A204.1 (cell line): ENCODE measurements at regions not wholly inside any gene's neighbourhood (a gene's known extent, or its start where the extent isn't known, plus 50 kb on each side); places are given as distances from the start of the nearest gene placed in this dataset.
"Not testable (repeated sequence)": the region's sequence is repeated elsewhere in the genome, so short reads cannot be mapped to it uniquely, and the experiment has no call there.

Experiments
- FAIRE-seq: peaks from 2 replicates; lab custom pipeline; 2012; peaks lifted over from hg19 to GRCh38; lab: Jason Lieb, UNC

DNA sequence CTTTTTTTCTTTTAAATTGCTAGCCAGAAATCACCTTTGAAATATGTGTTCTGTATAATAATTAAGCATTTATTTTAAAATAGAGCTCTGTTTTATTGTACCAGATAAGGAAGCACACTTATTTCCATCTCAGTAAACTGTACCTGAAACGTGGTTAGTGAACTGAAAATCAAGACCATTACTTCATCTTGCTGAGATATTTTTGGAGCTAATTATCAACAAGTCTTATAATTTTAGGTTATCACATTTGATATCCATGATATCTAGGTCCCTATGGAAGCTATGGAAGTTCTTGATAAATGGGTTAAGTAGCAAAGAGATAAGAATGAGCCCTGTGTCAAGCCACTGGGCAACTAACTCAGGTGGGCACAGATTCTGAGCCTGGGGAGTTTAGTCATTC is 187.2 kb downstream of the NFKBIZ start:
- FAIRE-seq = no peak

DNA sequence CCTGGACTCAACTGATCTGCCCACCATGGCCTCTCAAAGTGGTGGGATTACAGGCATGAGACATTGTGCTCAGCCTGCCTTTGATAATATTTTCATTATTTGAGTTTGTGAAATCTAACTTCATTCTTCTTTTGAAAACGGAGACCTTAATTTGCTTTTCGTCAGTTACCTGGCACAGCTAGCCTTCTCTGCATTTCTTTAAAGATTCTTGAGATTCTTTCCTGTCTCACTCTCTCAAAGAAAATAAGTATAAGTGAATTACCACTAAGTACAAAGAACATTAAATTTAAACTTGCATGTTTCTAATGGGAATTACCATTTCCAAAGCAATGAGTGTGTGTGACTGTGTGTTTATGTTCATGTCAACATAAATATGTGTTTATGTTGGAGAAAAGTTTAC is 187.9 kb downstream of the NFKBIZ start:
- no peak for FAIRE-seq

DNA sequence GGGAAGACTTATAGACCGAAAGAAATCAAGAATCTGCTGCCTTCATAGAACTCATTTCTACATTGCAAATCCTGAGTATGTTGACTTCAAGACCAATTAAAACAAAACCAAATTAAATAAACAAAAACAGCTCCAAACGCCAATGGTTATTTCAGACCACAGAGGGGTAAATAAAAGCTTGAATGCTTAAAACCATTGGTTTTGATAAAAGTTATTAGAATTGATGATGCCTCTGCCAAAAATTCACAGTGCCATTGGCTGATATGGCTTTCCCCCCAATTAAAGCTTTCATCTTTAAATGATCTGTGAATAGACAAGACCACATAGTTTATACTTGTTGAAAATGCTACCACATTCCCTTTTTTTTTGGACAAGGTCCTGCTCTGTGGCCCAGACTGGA is 188.5 kb downstream of the NFKBIZ start:
- no peak for FAIRE-seq

DNA sequence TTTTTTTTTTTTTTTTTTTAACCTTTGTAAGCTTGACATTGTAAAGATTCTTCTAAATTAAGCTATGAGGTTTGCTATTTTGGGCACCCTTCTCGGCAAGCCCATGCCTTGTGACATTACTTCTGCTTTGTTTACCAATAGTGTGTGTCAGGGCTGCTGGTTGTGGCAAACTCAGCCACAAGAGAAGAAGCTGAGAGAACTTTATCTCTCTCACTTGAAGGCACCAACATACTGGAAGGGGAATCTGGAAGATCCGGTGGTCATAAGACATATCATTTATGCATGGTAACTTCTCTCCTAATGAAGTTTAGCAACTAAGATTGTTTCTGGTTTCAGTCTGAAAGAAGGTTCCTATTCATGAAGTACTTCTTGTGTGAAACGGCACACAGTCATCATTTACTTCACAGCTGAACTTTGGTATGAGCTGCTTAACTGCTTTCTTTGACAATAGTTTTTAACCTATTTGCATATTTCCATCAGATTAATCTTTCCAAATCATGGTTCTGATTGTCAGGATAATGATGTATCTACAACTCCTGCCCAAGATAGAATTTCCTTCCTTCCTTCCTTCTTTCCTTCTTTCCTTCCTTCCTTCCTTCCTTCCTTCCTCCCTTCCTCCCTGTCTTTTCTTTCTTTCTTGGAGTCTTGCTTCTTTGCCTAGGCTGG is 189.3 kb downstream of the NFKBIZ start:
- no peak for FAIRE-seq

DNA sequence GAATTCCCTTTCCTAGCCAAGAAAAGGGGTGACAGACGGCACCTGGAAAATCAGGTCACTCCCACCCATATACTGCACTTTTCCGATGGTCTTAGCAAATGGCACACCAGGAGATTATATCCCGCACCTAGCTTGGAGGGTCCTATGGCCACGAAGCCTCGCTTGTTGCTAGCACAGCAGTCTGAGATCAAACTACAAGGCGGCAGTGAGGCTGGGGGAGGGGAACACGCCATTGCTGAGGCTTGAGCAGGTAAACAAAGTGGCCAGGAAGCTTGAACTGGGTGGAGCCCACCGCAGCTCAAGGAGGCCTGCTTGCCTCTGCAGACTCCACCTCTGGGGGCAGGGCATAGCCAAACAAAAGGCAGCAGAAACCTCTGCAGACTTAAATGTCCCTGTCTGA is 190.8 kb downstream of the NFKBIZ start:
- not testable (repeated sequence) for FAIRE-seq

DNA sequence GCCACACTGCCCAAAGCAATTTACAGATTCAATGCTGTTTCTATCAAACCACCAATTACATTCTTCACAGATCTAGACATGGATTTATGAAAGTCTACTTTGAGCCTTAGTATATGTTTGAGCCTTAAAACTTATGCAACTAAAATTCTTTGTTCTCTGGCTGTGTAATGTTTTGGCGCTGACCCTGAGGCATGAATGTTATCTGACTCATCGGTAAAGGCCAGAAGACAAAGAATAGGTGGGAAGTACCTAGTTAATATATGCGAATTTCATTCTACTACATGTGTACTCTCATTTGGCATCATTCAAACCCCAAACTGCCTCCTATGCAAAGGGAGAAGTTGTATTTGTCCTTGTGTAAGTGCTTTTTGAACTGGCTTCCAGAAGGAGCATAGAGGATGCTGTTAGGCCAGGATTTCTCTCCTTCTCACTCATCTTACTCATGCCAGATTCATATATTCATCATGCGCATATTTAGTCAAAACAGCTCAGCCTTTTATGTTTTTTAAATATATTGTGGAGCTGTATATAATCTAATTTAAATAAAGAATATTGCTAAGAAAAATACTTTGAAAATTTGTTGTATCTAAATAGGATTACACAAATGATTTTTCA is 204.2 kb downstream of the NFKBIZ start:
- no peak for FAIRE-seq

DNA sequence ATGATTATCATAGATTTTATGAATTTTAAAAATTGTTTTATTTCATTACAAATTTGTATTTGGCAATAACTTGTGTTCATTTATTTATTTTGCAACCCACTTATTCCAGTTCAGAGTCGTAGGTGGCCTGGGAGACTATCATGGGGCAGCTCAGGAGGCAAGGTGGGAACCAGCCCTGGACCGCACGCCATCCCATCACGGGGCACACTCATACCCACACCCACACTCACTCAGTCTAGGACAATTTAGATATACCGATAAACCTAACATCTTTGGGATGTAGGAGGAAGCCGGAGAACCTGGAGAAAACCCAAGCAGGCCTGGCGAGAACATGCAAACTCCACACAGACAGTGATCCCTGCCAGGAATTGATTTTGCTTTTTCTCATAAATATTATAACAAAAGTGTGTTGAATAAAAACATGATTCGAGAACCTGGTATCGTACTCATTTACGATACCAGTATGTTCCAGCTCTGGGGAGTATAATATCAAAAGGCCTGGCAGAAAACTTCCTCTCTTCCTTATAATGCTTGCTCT is 205.3 kb downstream of the NFKBIZ start:
- FAIRE-seq = no peak

DNA sequence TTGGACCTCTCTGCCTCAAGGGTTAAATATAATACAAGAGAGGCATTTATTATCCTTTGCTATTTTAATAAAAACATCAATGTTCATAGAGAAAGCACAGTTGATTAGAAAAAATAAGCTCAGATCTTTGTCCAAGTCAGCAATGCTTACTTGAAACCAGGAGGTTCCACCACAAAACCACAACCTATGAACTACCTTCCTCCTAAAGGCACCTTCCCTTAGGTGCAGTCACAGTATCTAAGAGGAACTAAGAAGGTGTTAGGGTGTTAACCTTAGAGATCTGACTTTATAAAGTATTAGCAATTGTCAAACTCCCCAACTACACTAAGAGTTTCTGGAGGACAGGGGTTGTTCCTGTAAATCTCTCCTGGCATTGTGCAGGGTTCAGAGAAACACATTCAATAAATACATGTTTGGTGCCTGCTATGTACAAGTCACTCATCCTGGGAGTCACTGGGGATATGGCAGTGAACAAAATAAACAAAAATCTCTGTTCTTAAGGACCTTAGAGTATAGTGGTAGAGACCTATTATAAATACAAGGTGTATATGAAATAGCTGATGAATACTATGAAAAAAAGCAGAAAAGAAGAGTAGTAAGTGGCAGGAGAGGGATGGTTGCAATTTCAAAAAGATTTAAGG is 208.6 kb downstream of the NFKBIZ start:
- FAIRE-seq = no peak

DNA sequence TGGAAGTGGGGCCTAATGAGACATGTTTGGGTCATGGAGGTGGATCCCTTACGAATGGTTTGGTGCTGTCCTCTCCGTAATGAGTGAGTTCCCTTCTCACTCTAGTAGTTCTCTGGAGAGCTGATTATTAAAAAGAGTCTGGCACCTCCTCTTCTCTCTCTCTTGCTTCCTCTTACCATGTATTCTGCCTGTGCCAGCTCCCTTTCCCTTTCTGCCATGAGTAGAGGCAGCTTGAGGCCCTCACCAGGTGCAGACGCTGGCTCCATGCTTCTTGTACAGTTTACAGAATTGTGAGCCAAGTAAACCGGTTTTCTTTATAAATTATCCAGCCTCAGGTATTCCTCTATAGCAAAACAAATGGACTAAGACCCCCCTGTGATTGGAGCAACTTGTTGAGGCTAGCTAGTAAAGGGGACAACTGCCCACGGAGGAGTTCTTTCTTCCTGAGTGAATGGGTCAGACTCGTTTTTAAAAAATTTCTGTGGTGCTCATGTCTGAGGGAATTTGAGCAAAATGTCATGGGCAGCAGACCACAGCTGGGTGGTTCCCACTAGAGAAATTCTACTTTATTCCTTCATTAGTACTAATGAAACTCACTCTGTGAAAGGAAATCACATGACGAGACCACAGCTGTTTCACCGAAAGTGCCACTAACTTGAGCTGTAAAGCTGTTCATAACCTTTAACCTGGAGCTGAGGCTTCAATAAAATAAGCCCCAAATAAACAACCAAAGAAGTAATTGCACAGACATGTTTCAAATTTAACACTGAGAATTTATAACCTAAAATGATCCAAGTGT is 210.0 kb downstream of the NFKBIZ start:
- no peak for FAIRE-seq

DNA sequence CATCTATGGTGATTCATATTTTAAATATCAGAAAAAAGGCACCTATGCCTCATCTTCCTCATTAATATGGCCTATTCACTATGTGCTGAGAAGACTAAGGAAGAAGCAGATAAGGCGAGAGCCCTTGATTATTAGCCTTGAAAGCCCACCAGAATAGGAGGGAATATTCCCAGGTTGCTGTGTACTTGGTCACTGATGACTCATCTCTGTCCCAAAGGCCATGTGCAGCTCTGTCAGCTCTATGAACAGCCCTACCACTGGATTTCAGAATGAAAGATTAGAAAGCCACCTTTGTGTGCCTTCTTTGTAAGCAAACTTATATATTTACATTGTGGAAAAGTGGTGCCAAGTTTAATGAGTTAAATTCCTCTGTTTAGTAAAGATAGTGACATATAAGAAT is 211.5 kb downstream of the NFKBIZ start:
- FAIRE-seq = no peak

DNA sequence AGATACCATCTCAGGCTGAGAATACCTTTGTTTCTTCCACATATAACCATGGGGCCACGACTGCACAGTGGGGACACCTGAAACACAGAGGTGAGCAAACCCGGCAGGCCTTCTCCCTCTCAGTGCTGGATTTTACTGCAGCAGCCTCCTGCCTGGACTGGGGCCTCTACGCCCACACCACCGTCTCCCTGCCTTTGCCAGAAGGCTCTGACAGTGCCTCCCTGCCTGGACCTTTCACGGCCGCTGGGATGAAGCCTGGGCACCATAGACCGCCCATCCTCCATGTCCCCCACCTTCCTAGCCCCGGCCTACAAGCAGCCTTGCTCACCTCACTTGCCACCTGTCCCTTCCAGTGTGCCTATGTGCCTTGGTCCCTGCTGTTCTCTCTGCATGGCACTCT is 214.3 kb downstream of the NFKBIZ start:
- no peak for FAIRE-seq

DNA sequence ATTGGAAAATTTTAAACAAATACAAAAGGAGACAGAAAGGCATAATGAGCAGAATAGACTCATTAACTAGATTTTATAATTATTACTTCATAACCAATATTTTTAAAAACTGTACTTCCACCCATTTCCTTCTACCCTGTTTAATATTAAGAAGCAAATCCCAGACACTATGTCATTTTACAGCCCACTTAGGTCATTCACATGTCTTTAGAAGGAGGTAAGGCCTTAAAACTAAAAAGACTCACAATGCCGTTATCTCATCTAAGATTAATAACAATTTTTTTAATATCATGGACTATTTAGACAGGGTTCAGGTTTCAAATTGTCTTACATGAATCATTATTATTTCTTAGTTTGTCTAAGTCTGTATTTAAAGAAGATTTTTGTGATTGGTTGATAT is 217.2 kb downstream of the NFKBIZ start:
- no peak for FAIRE-seq

DNA sequence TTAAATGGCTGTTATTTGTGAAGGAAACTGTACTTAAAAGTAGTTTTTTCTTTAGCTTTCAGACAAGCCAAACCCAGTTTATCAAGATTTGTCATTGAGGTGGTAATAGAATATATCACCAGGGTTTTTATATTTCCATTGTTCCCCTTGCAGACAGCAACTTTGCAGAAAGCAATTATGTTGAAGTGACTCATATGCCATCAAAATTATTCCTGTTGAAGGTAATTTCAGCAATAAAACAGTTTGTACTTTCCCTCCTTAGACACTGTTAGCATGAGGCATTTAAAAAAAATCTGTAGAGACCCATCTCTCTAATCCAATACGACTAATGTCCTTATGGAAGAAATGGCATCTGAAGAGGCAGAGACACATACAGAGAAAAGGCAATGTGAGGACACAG is 219.0 kb downstream of the NFKBIZ start:
- no peak for FAIRE-seq

DNA sequence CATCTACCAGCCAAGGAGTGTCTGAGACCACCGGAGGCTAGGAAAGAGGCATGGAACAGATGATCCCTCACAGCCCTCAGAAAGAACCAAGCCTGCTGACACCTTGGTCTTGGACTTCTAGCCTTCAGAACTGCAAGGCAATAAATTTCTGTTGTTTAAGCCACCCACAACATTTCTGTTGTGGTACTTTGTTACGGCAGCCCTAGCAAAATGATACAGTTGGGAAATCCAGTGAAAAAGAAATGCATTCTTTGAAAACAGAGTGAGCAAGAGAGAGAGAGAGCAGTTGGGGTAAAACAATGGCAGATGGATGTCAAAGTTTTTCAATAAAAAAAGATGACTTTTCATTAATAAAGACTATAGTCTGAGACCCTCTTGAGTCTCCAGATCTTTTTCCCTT is 219.4 kb downstream of the NFKBIZ start:
- FAIRE-seq = no peak

DNA sequence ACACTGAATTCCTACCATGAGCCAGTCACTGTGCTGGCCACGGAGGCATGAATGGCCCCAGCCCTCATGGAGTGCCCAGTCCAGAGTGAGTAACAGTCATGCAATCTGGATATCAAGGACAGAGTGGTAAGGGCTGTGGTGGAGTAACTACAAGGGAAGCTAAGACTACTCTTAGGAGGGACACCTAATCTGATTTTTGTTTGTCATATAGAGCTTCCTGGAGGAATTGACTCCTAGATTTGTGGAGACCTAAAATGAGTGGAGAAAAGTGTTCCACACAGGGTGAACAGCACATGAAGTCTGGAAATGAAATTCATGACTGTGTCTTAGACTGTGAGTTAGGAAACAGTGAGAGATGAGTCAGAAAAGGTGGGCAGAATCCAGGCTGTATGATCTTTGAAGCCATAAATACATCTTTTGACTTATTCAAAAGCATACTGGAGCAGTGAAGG is 219.9 kb downstream of the NFKBIZ start:
- FAIRE-seq = no peak

DNA sequence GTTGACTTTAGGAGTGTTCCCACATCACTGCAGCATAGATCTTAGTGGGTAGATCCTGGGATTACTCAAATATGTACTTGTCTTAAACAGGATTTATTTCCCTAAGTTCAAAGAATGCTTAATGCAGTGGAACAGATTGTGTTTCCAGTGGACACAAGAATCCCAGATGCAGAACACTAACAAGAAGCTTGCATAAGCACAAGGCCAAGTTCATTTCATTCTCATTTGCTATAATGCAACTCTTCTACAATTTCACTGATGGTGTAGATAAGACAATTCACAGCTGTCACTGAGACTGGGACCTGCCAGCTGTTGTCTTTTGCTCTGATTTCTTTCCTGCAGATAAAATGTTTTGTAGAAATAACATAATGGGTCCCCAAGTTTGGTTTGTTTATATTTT is 225.6 kb downstream of the NFKBIZ start:
- no peak for FAIRE-seq

DNA sequence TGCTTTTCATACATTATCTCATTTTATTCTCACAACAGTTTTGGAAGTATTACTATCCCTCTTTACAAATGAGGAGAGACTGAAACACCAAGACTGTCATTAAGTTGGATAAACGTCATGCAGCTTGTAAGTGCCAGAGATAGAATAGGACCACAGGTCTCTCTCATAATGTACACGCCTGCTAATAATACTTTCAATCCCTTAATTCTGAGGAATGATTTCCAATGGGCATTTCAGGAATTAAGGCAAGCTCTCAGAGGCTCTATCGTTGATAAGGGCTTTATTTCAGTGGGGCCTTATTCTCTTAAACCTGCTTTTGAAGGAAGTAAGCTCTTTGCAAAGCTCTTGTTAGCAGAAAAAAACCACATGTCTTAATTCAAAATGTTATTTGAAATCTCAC is 229.1 kb downstream of the NFKBIZ start:
- FAIRE-seq = no peak

DNA sequence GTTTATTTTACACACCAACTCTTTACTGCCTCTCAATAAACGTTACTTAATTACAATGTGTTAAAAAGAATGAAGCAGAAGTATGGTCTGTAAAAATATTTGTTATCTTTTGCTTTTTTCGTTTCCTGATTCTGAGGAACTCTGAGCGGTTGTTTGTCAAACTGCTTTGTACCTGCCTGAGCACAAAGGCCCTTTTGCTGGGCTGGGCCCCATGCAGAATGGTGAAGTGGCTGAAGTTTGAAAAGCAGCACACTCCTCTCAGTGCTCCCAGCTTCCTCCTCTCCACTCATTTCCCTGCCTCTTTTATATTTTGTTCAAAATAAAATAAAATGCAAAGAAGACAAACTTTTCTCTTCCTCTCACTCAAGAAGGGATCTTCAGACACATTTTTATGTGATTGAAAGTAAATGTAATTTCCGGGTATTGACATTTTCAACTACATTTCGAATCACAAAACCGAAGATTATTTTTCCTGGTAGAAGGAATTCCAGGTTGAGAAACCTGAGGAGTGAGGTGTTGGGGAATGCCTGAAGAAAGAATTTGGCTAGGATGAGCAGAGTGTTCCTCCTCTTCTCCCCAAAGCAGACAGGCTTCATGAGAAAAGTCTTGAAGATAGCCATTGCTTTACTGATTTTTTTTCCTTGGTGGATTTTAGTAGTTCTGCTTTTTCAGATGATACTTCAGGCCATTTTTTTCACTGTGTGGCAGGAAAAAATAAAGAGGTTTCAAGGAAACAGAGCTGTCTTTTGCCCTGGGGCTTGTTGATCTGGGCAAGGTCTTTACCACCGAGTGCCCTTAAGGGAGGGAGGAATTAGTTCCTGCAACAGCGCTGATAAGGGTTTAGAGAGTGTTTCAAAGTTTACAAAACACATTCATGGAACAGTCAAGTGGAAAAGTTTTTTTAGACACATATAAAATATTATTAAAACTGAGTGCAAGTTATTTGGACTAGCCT is 229.8 kb downstream of the NFKBIZ start:
- no peak for FAIRE-seq

DNA sequence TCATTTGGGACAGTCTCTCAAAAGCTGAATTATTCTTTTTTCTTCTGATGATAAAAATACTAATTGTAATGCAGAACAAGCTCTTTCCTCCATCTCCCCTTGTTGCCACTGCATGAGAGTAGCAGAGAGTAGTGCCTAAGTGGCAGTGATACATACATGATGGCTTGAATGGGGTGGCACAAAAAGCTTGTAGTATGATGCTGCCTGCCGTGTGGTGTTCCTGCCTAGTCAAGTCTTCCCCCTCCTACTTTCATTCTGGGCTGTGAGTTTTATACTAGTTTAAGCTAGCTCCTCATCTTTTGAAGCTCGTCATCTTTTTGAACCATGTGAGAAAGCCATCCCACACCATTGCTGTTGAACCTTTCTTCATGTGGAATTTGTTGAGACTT is 230.5 kb downstream of the NFKBIZ start:
- no peak for FAIRE-seq

DNA sequence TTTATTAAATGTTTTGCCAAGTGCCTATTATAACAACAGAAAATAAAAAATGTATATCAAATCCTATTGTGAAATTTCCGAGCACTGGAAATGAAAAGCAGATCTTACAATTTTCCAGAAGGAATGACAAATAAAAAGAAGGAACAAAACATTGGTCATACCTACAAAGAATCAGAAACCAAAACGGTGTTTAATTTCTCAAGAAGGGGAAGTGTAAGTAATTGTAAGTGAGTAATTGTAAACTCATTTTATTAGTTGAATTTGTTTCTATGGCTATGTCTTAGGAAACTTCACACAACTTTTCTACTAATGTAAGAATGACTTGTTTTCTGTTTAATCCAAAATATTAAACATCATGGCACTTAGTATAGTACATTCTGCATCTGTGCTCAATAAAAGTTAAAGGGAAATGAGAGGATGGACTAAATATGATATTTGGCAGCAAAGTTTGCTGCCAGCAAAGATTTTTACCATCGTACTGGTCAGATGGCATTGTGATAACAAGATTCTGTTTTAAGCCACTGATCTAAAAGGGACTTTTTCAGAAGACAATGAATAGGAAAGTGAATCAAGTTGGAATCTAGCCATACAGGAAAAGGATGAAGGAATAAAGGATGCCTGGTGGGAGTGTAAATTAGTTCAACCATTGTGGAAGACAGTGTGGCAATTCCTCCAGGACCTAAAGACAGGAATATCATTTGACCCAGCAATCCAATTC is 232.4 kb downstream of the NFKBIZ start:
- no peak for FAIRE-seq

DNA sequence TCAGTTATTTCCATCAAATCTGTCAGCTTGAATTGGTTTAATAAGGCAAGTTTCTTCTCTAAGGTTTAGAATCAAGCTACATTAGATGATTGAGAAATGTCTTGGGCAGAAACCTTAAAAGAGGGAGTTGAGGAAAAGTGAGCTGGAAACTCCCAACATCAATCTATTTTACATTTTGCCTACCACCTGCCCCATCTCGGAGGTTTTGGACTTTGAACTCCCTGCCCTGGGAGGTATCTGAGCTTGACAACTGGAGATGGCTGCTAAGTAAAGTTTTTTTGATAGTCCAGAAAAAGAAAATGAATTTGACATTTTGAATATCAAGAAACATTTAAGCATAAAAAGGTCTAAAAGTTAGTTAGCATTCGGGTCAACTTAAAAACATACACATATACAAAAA is 234.2 kb downstream of the NFKBIZ start:
- FAIRE-seq = no peak
